Cardiac muscle cell (in vitro differentiated cells and primary cell): ENCODE measurements at regions not wholly inside any gene's neighbourhood (a gene's known extent, or its start where the extent isn't known, plus 50 kb on each side); places are given as distances from the start of the nearest gene placed in this dataset.
A peak's percentile ranks its signal among the peaks of the same experiment; 100 is the strongest.

Experiments
- DNase-seq, 2 donors: peaks; one replicate each; pipeline versions ENCODE4 v3.0.0 to v3.0.0-alpha.2; 2010 to 2017; ENCODE audit warnings: low read depth in 1 of 2, low spot score in 1 of 2
- H3K27ac ChIP-seq: fragments of 200-600 bp; sonication (generic); 2 replicates; pipeline ENCODE4 v1.5.1; 2016
- H3K27me3 ChIP-seq: fragments of 200-600 bp; sonication (generic); 2 replicates; pipeline ENCODE4 v1.6.0; 2016; ENCODE audit warnings: control low read depth
- H3K36me3 ChIP-seq: fragments of 200-600 bp; sonication (generic); 2 replicates; pipeline ENCODE4 v1.5.1; 2016; ENCODE audit warnings: control low read depth
- H3K4me1 ChIP-seq: fragments of 200-600 bp; sonication (generic); 2 replicates; pipeline ENCODE4 v1.8.1; 2017; ENCODE audit warnings: low read depth, mild to moderate bottlenecking, mixed run types
- H3K4me3 ChIP-seq: fragments of 200-600 bp; sonication (generic); 2 replicates; pipeline ENCODE4 v1.5.1; 2016; ENCODE audit warnings: mild to moderate bottlenecking
- H3K9me3 ChIP-seq: fragments of 200-600 bp; sonication (generic); 2 replicates; pipeline ENCODE4 v1.5.1; 2017; ENCODE audit warnings: low read depth, mild to moderate bottlenecking, control low read depth
- CTCF ChIP-seq: IDR thresholded peaks from 2 replicates; pipeline ENCODE4 v1.5.1; 2012; ENCODE audit warnings: low read depth, mild to moderate bottlenecking, low read length

- no peak for TF ChIP-seq CTCF
- H3K9me3 ChIP-seq: no peaks in the 10 kb centered on the region
- H3K4me3 ChIP-seq: no peak overlapping the region
- H3K4me1 ChIP-seq: peaks cover 4% of the 10 kb centered on the region
- no peak overlapping the region for H3K27ac ChIP-seq
- H3K36me3 ChIP-seq: no peaks in the 10 kb centered on the region
- no peaks in the 10 kb centered on the region for H3K27me3 ChIP-seq
- DNase-seq: no peak
These were observed 549.2 kb upstream of the CDH11 start for GRCh38 chr16:65671071-65671470.

DNA sequence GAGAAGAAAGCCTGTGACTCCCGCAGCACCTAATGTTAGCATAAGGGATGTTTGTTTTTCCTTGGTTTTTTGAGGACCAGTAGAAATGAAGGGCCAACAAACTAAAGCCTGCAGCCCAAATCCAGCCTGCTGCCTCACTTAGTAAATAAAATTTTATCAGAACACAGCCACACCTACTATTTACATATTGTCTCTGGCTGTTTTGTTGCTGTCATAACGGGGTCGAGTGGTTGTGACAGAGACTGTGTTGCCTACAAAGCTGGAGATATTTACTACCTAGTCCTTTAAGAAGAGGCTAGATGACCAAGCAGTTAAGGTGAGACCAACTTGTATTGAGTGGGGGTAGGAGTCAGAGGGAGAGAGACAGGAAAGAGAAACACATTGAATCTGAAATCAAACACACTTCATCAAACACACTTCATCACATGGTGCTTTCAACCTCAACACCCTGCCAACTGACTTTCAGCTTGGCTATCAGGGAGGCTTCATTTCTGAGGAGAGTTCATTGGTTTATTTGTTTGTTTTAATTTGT is 546.3 kb upstream of the CDH11 start:
- no peak overlapping the region for H3K27ac ChIP-seq
- no peaks in the 10 kb centered on the region for H3K27me3 ChIP-seq
- no peak overlapping the region for H3K4me3 ChIP-seq
- no peaks in the 10 kb centered on the region for H3K9me3 ChIP-seq
- H3K36me3 ChIP-seq: no peaks in the 10 kb centered on the region
- DNase-seq: peak in 1 of 2 donors; percentile 21
- H3K4me1 ChIP-seq: peaks cover 4% of the 10 kb centered on the region
- no peak for TF ChIP-seq CTCF

DNA sequence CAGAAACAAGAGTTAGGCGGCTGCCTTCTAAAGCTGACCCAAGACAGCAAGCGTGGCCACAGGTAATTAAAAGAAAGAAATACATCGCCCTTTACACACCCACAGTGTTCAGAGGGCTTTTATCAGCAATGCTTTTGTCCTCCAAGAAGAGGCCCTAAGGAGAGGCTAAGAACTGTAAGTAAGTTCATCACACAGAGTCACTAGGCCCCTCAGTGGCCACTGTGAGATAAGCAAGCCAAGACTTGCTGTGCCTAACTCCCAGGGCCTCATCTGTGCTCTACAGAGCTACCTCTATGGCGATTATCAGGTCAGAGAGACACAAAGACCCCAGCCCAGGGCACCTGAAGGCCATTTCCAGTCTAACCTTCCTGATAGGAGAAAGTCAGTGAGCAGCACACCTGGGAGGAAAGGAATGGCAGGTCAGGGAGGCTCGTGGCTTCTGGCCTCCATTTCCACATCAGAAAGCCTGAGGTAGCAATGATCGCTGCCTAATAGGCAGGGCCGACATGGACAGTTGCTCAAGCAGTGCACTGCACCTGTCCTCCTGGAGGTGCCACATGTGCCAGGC is 545.2 kb upstream of the CDH11 start:
- Histone ChIP-seq H3K36me3 (no peaks in the 10 kb centered on the region), H3K27ac (no peak overlapping the region), H3K9me3 (no peaks in the 10 kb centered on the region), H3K27me3 (no peaks in the 10 kb centered on the region), H3K4me3 (no peak overlapping the region), H3K4me1 (peaks cover 4% of the 10 kb centered on the region)
- peak; percentile 37 for TF ChIP-seq CTCF
- peak; percentile 17 to 67 for DNase-seq

- no peak for TF ChIP-seq CTCF
- Histone ChIP-seq H3K27ac (no peak overlapping the region), H3K4me3 (no peak overlapping the region), H3K36me3 (no peaks in the 10 kb centered on the region), H3K4me1 (peaks cover 4% of the 10 kb centered on the region), H3K9me3 (no peaks in the 10 kb centered on the region), H3K27me3 (no peaks in the 10 kb centered on the region)
- DNase-seq: no peak
These were observed 544.5 kb upstream of the CDH11 start for GRCh38 chr16:65666132-65666941.

DNA sequence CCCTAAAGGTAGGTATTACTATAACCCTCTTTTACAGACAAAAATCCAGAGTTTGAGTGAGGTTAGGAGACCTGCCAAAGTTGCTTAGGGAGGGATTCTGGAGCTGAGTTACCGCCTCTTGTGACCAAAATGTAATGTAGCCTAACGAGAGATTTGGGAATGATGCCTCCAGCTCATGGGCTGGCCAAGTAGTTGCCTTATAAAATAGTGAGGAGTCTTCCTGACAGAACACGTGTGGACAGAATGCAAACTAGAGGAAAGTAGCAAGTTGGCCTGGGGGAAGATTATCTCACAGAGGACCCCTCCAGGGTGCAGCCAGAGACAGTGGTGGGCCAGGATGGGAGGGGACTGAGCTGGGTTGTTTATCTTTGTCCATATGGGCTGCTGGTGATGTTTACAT is 543.7 kb upstream of the CDH11 start:
- TF ChIP-seq CTCF: no peak
- Histone ChIP-seq H3K9me3 (no peaks in the 10 kb centered on the region), H3K36me3 (no peaks in the 10 kb centered on the region), H3K4me3 (no peak overlapping the region), H3K27ac (no peak overlapping the region), H3K4me1 (peaks cover 4% of the 10 kb centered on the region), H3K27me3 (no peaks in the 10 kb centered on the region)
- DNase-seq: no peak
